WTC11 (cell line): ENCODE measurements at regions not wholly inside any gene's neighbourhood (a gene's known extent, or its start where the extent isn't known, plus 50 kb on each side); places are given as distances from the start of the nearest gene placed in this dataset.

ENCODE experiments used
- ATF6 ChIP-seq: sonication (generic); formaldehyde crosslinking; IDR thresholded peaks from 2 replicates; pipeline ENCODE4 v1.8.1; 2023; ENCODE audit warnings: mild to moderate bottlenecking, missing genetic modification reagents
- CTCF ChIP-seq: fragments of 200-600 bp; IDR thresholded peaks from 2 replicates; pipeline ENCODE4 v1.8.0; 2022; ENCODE audit warnings: antibody characterized with exemption
- HMGA2 ChIP-seq: fragments of 250-450 bp; sonication (Bioruptor Pico); IDR thresholded peaks from 2 replicates; pipeline ENCODE4 v1.4.0; 2021; ENCODE audit warnings: mild to moderate bottlenecking, moderate library complexity
- SP1 ChIP-seq: sonication (generic); formaldehyde crosslinking; conservative IDR thresholded peaks from 2 replicates; pipeline ENCODE4 v1.8.1; 2022; ENCODE audit warnings: missing genetic modification reagents
- ZBTB21 ChIP-seq: sonication (generic); formaldehyde crosslinking; IDR thresholded peaks from 2 replicates; pipeline ENCODE4 v1.8.1; 2023; ENCODE audit warnings: mild to moderate bottlenecking, missing genetic modification reagents, borderline replicate concordance
- ZNF263 ChIP-seq: sonication (generic); formaldehyde crosslinking; IDR thresholded peaks from 2 replicates; pipeline ENCODE4 v1.8.1; 2022; ENCODE audit warnings: low read depth, mild to moderate bottlenecking, moderate library complexity, missing genetic modification reagents
- ZNF512 ChIP-seq: sonication (generic); formaldehyde crosslinking; IDR thresholded peaks from 2 replicates; pipeline ENCODE4 v1.8.1; 2022; ENCODE audit warnings: missing genetic modification reagents, borderline replicate concordance

GRCh38 chr9:81508476-81508875 is 180.9 kb downstream of the TLE1 start:
- TF ChIP-seq CTCF (no peak), ZNF512 (CRISPR knock-in tag) (no peak), ZBTB21 (CRISPR knock-in tag) (no peak), ZNF263 (CRISPR knock-in tag) (no peak), ATF6 (CRISPR knock-in tag) (no peak), HMGA2 (CRISPR knock-in tag) (no peak), SP1 (CRISPR knock-in tag) (no peak)
